Epithelial cell of prostate (primary cell): ENCODE measurements at regions not wholly inside any gene's neighbourhood (a gene's known extent, or its start where the extent isn't known, plus 50 kb on each side); places are given as distances from the start of the nearest gene placed in this dataset.

Experiments used
- DNase-seq: peaks from one replicate; pipeline ENCODE4 v3.0.0-alpha.2; 2011; ENCODE audit warnings: low read depth, low spot score
- H3K27ac ChIP-seq: fragments of 450-650 bp; 2 replicates; pipeline ENCODE4 v1.5.1; 2017; ENCODE audit warnings: mild to moderate bottlenecking

GRCh38 chr16:31700530-31701388 is 172.8 kb upstream of the ZNF267 start:
- H3K27ac ChIP-seq = peak overlapping the region; percentile 45
- no peak for DNase-seq

GRCh38 chr16:31701734-31702133 is 171.9 kb upstream of the ZNF267 start:
- H3K27ac ChIP-seq = no peak overlapping the region
- DNase-seq = no peak

- H3K27ac ChIP-seq = no peak overlapping the region
- no peak for DNase-seq
Observed at GRCh38 chr16:31702796-31703195, 170.8 kb upstream of the ZNF267 start.

GRCh38 chr16:31703526-31704128 is 170.0 kb upstream of the ZNF267 start:
- no peak overlapping the region for H3K27ac ChIP-seq
- DNase-seq = no peak

- DNase-seq = no peak
- no peak overlapping the region for H3K27ac ChIP-seq
Observed at GRCh38 chr16:31704138-31704537, 169.5 kb upstream of the ZNF267 start.

- H3K27ac ChIP-seq = no peak overlapping the region
- no peak for DNase-seq
Observed at GRCh38 chr16:31705371-31705770, 168.2 kb upstream of the ZNF267 start.

- no peak for DNase-seq
- no peak overlapping the region for H3K27ac ChIP-seq
Observed at GRCh38 chr16:31706318-31706717, 167.3 kb upstream of the ZNF267 start.

GRCh38 chr16:31706925-31707324 is 166.7 kb upstream of the ZNF267 start:
- DNase-seq = no peak
- H3K27ac ChIP-seq = no peak overlapping the region

GRCh38 chr16:31707743-31708335 is 165.8 kb upstream of the ZNF267 start:
- H3K27ac ChIP-seq = no peak overlapping the region
- DNase-seq = no peak

- no peak overlapping the region for H3K27ac ChIP-seq
- no peak for DNase-seq
Observed at GRCh38 chr16:31708348-31708747, 165.3 kb upstream of the ZNF267 start.

GRCh38 chr16:31709181-31709580 is 164.4 kb upstream of the ZNF267 start:
- H3K27ac ChIP-seq = no peak overlapping the region
- DNase-seq = no peak

- no peak overlapping the region for H3K27ac ChIP-seq
- DNase-seq = no peak
Observed at GRCh38 chr16:31710134-31710533, 163.5 kb upstream of the ZNF267 start.

GRCh38 chr16:31710880-31711279 is 162.7 kb upstream of the ZNF267 start:
- H3K27ac ChIP-seq = no peak overlapping the region
- no peak for DNase-seq

- H3K27ac ChIP-seq = no peak overlapping the region
- DNase-seq = no peak
Observed at GRCh38 chr16:31711344-31711845, 162.2 kb upstream of the ZNF267 start.

- H3K27ac ChIP-seq = no peak overlapping the region
- no peak for DNase-seq
Observed at GRCh38 chr16:31712064-31712540, 161.5 kb upstream of the ZNF267 start.

- peak; percentile 61 for DNase-seq
- H3K27ac ChIP-seq = peak overlapping the region; percentile 76
Observed at GRCh38 chr16:31713071-31713944, 160.3 kb upstream of the ZNF267 start.

GRCh38 chr16:31713945-31714902 is 159.4 kb upstream of the ZNF267 start:
- no peak for DNase-seq

GRCh38 chr16:31714903-31715504 is 158.6 kb upstream of the ZNF267 start:
- H3K27ac ChIP-seq = peak overlapping the region; percentile 76
- DNase-seq = no peak

More at GRCh38 chr16:31713945-31714902, 159.4 kb upstream of the ZNF267 start:
- H3K27ac ChIP-seq = peak overlapping the region; percentile 76

- no peak overlapping the region for H3K27ac ChIP-seq
- DNase-seq = no peak
Observed at GRCh38 chr16:31715915-31716314, 157.7 kb upstream of the ZNF267 start.
